ENCODE measurements at regions not wholly inside any gene's neighbourhood (a gene's known extent, or its start where the extent isn't known, plus 50 kb on each side); places are given as distances from the start of the nearest gene placed in this dataset.

GRCh38 chr4:111499706-111500105 is 645.5 kb upstream of the FAM241A start:
- Mint-ChIP-seq H3K4me3 (no peak overlapping the region), H3K27ac (no peak overlapping the region), H3K36me3 (ENCODE audit: low read depth) (peaks cover 8% of the 10 kb centered on the region), H3K9me3 (no peaks in the 10 kb centered on the region), H3K27me3 (ENCODE audit: insufficient read depth) (no peaks in the 10 kb centered on the region), H3K4me1 (ENCODE audit: low read depth) (peaks cover 48% of the 10 kb centered on the region)
- TF ChIP-seq CTCF (IDR thresholded peaks at IDR 0.05), result no peak
- no peak for DNase-seq

GRCh38 chr4:111500858-111501257 is 644.4 kb upstream of the FAM241A start:
- no peak overlapping the region for H3K27ac Mint-ChIP-seq
- no peak for TF ChIP-seq CTCF (IDR thresholded peaks at IDR 0.05)
- peaks cover 44% of the 10 kb centered on the region for H3K4me1 Mint-ChIP-seq (ENCODE audit: low read depth)
- H3K27me3 Mint-ChIP-seq (ENCODE audit: insufficient read depth), result no peaks in the 10 kb centered on the region
- peaks cover 8% of the 10 kb centered on the region for H3K36me3 Mint-ChIP-seq (ENCODE audit: low read depth)
- no peak overlapping the region for H3K4me3 Mint-ChIP-seq
- no peak for DNase-seq
- no peaks in the 10 kb centered on the region for H3K9me3 Mint-ChIP-seq

GRCh38 chr4:111501946-111502345 is 643.3 kb upstream of the FAM241A start:
- no peak for TF ChIP-seq CTCF (IDR thresholded peaks at IDR 0.05)
- Mint-ChIP-seq H3K4me1 (ENCODE audit: low read depth) (peaks cover 53% of the 10 kb centered on the region), H3K4me3 (no peak overlapping the region), H3K36me3 (ENCODE audit: low read depth) (peaks cover 4% of the 10 kb centered on the region), H3K27ac (no peak overlapping the region), H3K27me3 (ENCODE audit: insufficient read depth) (no peaks in the 10 kb centered on the region), H3K9me3 (no peaks in the 10 kb centered on the region)
- DNase-seq, result no peak

GRCh38 chr4:111502626-111503025 is 642.6 kb upstream of the FAM241A start:
- TF ChIP-seq CTCF (IDR thresholded peaks at IDR 0.05), result no peak
- H3K27me3 Mint-ChIP-seq (ENCODE audit: insufficient read depth), result no peaks in the 10 kb centered on the region
- no peak overlapping the region for H3K4me3 Mint-ChIP-seq
- H3K9me3 Mint-ChIP-seq, result no peaks in the 10 kb centered on the region
- peaks cover 54% of the 10 kb centered on the region for H3K4me1 Mint-ChIP-seq (ENCODE audit: low read depth)
- no peak overlapping the region for H3K27ac Mint-ChIP-seq
- H3K36me3 Mint-ChIP-seq (ENCODE audit: low read depth), result no peaks in the 10 kb centered on the region
- no peak for DNase-seq

- H3K9me3 Mint-ChIP-seq, result no peaks in the 10 kb centered on the region
- no peak for TF ChIP-seq CTCF (IDR thresholded peaks at IDR 0.05)
- H3K27me3 Mint-ChIP-seq (ENCODE audit: insufficient read depth), result no peaks in the 10 kb centered on the region
- no peaks in the 10 kb centered on the region for H3K36me3 Mint-ChIP-seq (ENCODE audit: low read depth)
- peaks cover 79% of the 10 kb centered on the region for H3K4me1 Mint-ChIP-seq (ENCODE audit: low read depth)
- DNase-seq, result peak; percentile 82
- H3K27ac Mint-ChIP-seq, result peak overlapping the region; percentile 76
- no peak overlapping the region for H3K4me3 Mint-ChIP-seq
Observed at GRCh38 chr4:111506706-111507105, 638.5 kb upstream of the FAM241A start.

- no peak for TF ChIP-seq CTCF (IDR thresholded peaks at IDR 0.05)
- Mint-ChIP-seq H3K4me1 (ENCODE audit: low read depth) (peaks cover 96% of the 10 kb centered on the region), H3K4me3 (peak overlapping the region; percentile 10; the same call in 1 of the 2 replicates)
Observed at GRCh38 chr4:111510535-111510934, 634.7 kb upstream of the FAM241A start.

More at GRCh38 chr4:111510535-111510934, 634.7 kb upstream of the FAM241A start:
- Mint-ChIP-seq H3K9me3 (no peaks in the 10 kb centered on the region), H3K36me3 (ENCODE audit: low read depth) (peaks cover 12% of the 10 kb centered on the region), H3K27ac (peak overlapping the region; percentile 76), H3K27me3 (ENCODE audit: insufficient read depth) (no peaks in the 10 kb centered on the region)
- DNase-seq, result peak; percentile 48
